ENCODE measurements at regions not wholly inside any gene's neighbourhood (a gene's known extent, or its start where the extent isn't known, plus 50 kb on each side); places are given as distances from the start of the nearest gene placed in this dataset.

- CTCF ChIA-PET: no interaction called here
- no peak overlapping the region for H3K4me3 Mint-ChIP-seq
- DNase-seq (no peak), ATAC-seq (replicated peaks in 1 of 4) (no peak)
- peaks cover 10 to 14% (median 14%) of the 10 kb centered on the region in 3 donors for H3K4me1 Mint-ChIP-seq
- no peaks in the 10 kb centered on the region for H3K27me3 Mint-ChIP-seq
- H3K4me3 ChIP-seq (ENCODE audit: control insufficient read depth in 1 of 2, extremely low read depth in 1 of 2, low read length in 1 of 2): no peak overlapping the region
- no peak overlapping the region for H3K27ac ChIP-seq (ENCODE audit: low read length)
- H3K27ac Mint-ChIP-seq: no peak overlapping the region
- no peaks in the 10 kb centered on the region for H3K36me3 ChIP-seq (ENCODE audit: control insufficient read depth in 2 of 2, extremely low read depth in 1 of 2, insufficient read depth in 1 of 2, low read length in 1 of 2)
- POLR2A ChIA-PET: interaction anchor here in 1 of 2 donors (0.6 kb wide), 1 partner anchor 1520 kb away, joined by 4 read pairs; no protein-coding TSS in a partner anchor
- H3K27me3 ChIP-seq (replicated peaks in 1 of 2; ENCODE audit: control insufficient read depth in 2 of 2, extremely low read depth in 1 of 2, insufficient read depth in 2 of 2, low read length in 1 of 2): no peaks in the 10 kb centered on the region
- no peaks in the 10 kb centered on the region for H3K9me3 Mint-ChIP-seq
- no peaks in the 10 kb centered on the region for H3K9me3 ChIP-seq
- no peaks in the 10 kb centered on the region for H3K36me3 Mint-ChIP-seq
- WGBS (ENCODE audit: insufficient coverage): no CpG with 5 or more reads among the region's 2 CpGs
- H3K4me1 ChIP-seq (ENCODE audit: control insufficient read depth in 1 of 2, extremely low read depth in 1 of 2, insufficient read depth in 2 of 2, low read length in 2 of 2): peaks cover 5 to 9% of the 10 kb centered on the region in 2 experiments
These were observed 539.8 kb downstream of the PTPRC start for GRCh38 chr1:199178646-199179045.

- no peaks in the 10 kb centered on the region for H3K4me1 Mint-ChIP-seq
- H3K27ac Mint-ChIP-seq: no peak overlapping the region
- Histone ChIP-seq H3K27me3 (replicated peaks in 1 of 2; ENCODE audit: control insufficient read depth in 2 of 2, extremely low read depth in 1 of 2, insufficient read depth in 2 of 2, low read length in 1 of 2) (no peaks in the 10 kb centered on the region), H3K9me3 (no peaks in the 10 kb centered on the region), H3K36me3 (ENCODE audit: control insufficient read depth in 2 of 2, extremely low read depth in 1 of 2, insufficient read depth in 1 of 2, low read length in 1 of 2) (no peaks in the 10 kb centered on the region), H3K27ac (ENCODE audit: low read length) (no peak overlapping the region), H3K4me1 (ENCODE audit: control insufficient read depth in 1 of 2, extremely low read depth in 1 of 2, insufficient read depth in 2 of 2, low read length in 2 of 2) (no peaks in the 10 kb centered on the region), H3K4me3 (ENCODE audit: control insufficient read depth in 1 of 2, extremely low read depth in 1 of 2, low read length in 1 of 2) (no peak overlapping the region)
- WGBS (ENCODE audit: insufficient coverage): no CpG with 5 or more reads among the region's 2 CpGs
- CTCF ChIA-PET: no interaction called here
- H3K36me3 Mint-ChIP-seq: no peaks in the 10 kb centered on the region
- DNase-seq (no peak), ATAC-seq (replicated peaks in 1 of 4) (no peak)
- H3K9me3 Mint-ChIP-seq: no peaks in the 10 kb centered on the region
- POLR2A ChIA-PET: interaction anchor here in 1 of 2 donors (0.5 to 0.8 kb wide), 2 partner anchors 8 to 97 kb away, joined by 3 to 4 read pairs; no protein-coding TSS in a partner anchor
- H3K4me3 Mint-ChIP-seq: no peak overlapping the region
- H3K27me3 Mint-ChIP-seq: no peaks in the 10 kb centered on the region
These were observed 543.5 kb downstream of the PTPRC start for GRCh38 chr1:199182186-199182843.

- no peak overlapping the region for H3K4me3 ChIP-seq (ENCODE audit: control insufficient read depth in 1 of 2, extremely low read depth in 1 of 2, low read length in 1 of 2)
- H3K27ac ChIP-seq (ENCODE audit: low read length): no peak overlapping the region
- Mint-ChIP-seq H3K27ac (no peak overlapping the region), H3K4me1 (no peaks in the 10 kb centered on the region), H3K27me3 (no peaks in the 10 kb centered on the region), H3K36me3 (no peaks in the 10 kb centered on the region), H3K4me3 (no peak overlapping the region), H3K9me3 (no peaks in the 10 kb centered on the region)
- no peaks in the 10 kb centered on the region for H3K36me3 ChIP-seq (ENCODE audit: control insufficient read depth in 2 of 2, extremely low read depth in 1 of 2, insufficient read depth in 1 of 2, low read length in 1 of 2)
- no peaks in the 10 kb centered on the region for H3K27me3 ChIP-seq (replicated peaks in 1 of 2; ENCODE audit: control insufficient read depth in 2 of 2, extremely low read depth in 1 of 2, insufficient read depth in 2 of 2, low read length in 1 of 2)
- no peaks in the 10 kb centered on the region for H3K9me3 ChIP-seq
- no peak for ATAC-seq (replicated peaks in 1 of 4)
- ChIA-PET CTCF (no interaction called here), POLR2A (no interaction called here)
- no peaks in the 10 kb centered on the region for H3K4me1 ChIP-seq (ENCODE audit: control insufficient read depth in 1 of 2, extremely low read depth in 1 of 2, insufficient read depth in 2 of 2, low read length in 2 of 2)
- WGBS (ENCODE audit: insufficient coverage): no CpG with 5 or more reads among the region's 4 CpGs
- DNase-seq: no peak
These were observed 545.3 kb downstream of the PTPRC start for GRCh38 chr1:199184180-199184579.

- Mint-ChIP-seq H3K36me3 (no peaks in the 10 kb centered on the region), H3K9me3 (no peaks in the 10 kb centered on the region), H3K27ac (no peak overlapping the region), H3K4me1 (no peaks in the 10 kb centered on the region), H3K27me3 (no peaks in the 10 kb centered on the region), H3K4me3 (no peak overlapping the region)
- Histone ChIP-seq H3K36me3 (ENCODE audit: control insufficient read depth in 2 of 2, extremely low read depth in 1 of 2, insufficient read depth in 1 of 2, low read length in 1 of 2) (no peaks in the 10 kb centered on the region), H3K4me3 (ENCODE audit: control insufficient read depth in 1 of 2, extremely low read depth in 1 of 2, low read length in 1 of 2) (no peak overlapping the region), H3K9me3 (no peaks in the 10 kb centered on the region), H3K27me3 (replicated peaks in 1 of 2; ENCODE audit: control insufficient read depth in 2 of 2, extremely low read depth in 1 of 2, insufficient read depth in 2 of 2, low read length in 1 of 2) (no peaks in the 10 kb centered on the region), H3K4me1 (ENCODE audit: control insufficient read depth in 1 of 2, extremely low read depth in 1 of 2, insufficient read depth in 2 of 2, low read length in 2 of 2) (no peaks in the 10 kb centered on the region), H3K27ac (ENCODE audit: low read length) (no peak overlapping the region)
- POLR2A ChIA-PET: no interaction called here
- CTCF ChIA-PET: no interaction called here
- 86% methylated on average over 2 of the region's 7 CpGs for WGBS (ENCODE audit: insufficient coverage)
- DNase-seq (no peak), ATAC-seq (replicated peaks in 1 of 4) (no peak)
These were observed 556.0 kb downstream of the PTPRC start for GRCh38 chr1:199194862-199195261.

- no peaks in the 10 kb centered on the region for H3K9me3 ChIP-seq
- ChIA-PET POLR2A (no interaction called here), CTCF (no interaction called here)
- no peak overlapping the region for H3K27ac Mint-ChIP-seq
- H3K27me3 ChIP-seq (replicated peaks in 1 of 2; ENCODE audit: control insufficient read depth in 2 of 2, extremely low read depth in 1 of 2, insufficient read depth in 2 of 2, low read length in 1 of 2): no peaks in the 10 kb centered on the region
- no peak overlapping the region for H3K27ac ChIP-seq (ENCODE audit: low read length)
- peaks cover 0 to 3% (median 3%) of the 10 kb centered on the region in 3 donors for H3K4me1 Mint-ChIP-seq
- no peaks in the 10 kb centered on the region for H3K36me3 ChIP-seq (ENCODE audit: control insufficient read depth in 2 of 2, extremely low read depth in 1 of 2, insufficient read depth in 1 of 2, low read length in 1 of 2)
- H3K4me3 Mint-ChIP-seq: no peak overlapping the region
- no peaks in the 10 kb centered on the region for H3K9me3 Mint-ChIP-seq
- H3K4me3 ChIP-seq (ENCODE audit: control insufficient read depth in 1 of 2, extremely low read depth in 1 of 2, low read length in 1 of 2): no peak overlapping the region
- DNase-seq (no peak), ATAC-seq (replicated peaks in 1 of 4) (no peak)
- no peaks in the 10 kb centered on the region for H3K27me3 Mint-ChIP-seq
- no peaks in the 10 kb centered on the region for H3K4me1 ChIP-seq (ENCODE audit: control insufficient read depth in 1 of 2, extremely low read depth in 1 of 2, insufficient read depth in 2 of 2, low read length in 2 of 2)
- no CpG with 5 or more reads among the region's 2 CpGs for WGBS (ENCODE audit: insufficient coverage)
- no peaks in the 10 kb centered on the region for H3K36me3 Mint-ChIP-seq
These were observed 558.9 kb downstream of the PTPRC start for GRCh38 chr1:199197695-199198094.

- Histone ChIP-seq H3K27ac (ENCODE audit: low read length) (no peak overlapping the region), H3K27me3 (replicated peaks in 1 of 2; ENCODE audit: control insufficient read depth in 2 of 2, extremely low read depth in 1 of 2, insufficient read depth in 2 of 2, low read length in 1 of 2) (no peaks in the 10 kb centered on the region), H3K4me1 (ENCODE audit: control insufficient read depth in 1 of 2, extremely low read depth in 1 of 2, insufficient read depth in 2 of 2, low read length in 2 of 2) (no peaks in the 10 kb centered on the region), H3K36me3 (ENCODE audit: control insufficient read depth in 2 of 2, extremely low read depth in 1 of 2, insufficient read depth in 1 of 2, low read length in 1 of 2) (no peaks in the 10 kb centered on the region), H3K9me3 (no peaks in the 10 kb centered on the region), H3K4me3 (ENCODE audit: control insufficient read depth in 1 of 2, extremely low read depth in 1 of 2, low read length in 1 of 2) (no peak overlapping the region)
- H3K4me3 Mint-ChIP-seq: no peak overlapping the region
- ATAC-seq (replicated peaks in 1 of 4): no peak
- H3K9me3 Mint-ChIP-seq: no peaks in the 10 kb centered on the region
- ChIA-PET CTCF (no interaction called here), POLR2A (no interaction called here)
- no peak for DNase-seq
- H3K4me1 Mint-ChIP-seq: peaks cover 0 to 4% (median 4%) of the 10 kb centered on the region in 3 donors
- WGBS (ENCODE audit: insufficient coverage): no CpG with 5 or more reads among the region's 3 CpGs
- no peaks in the 10 kb centered on the region for H3K27me3 Mint-ChIP-seq
- H3K36me3 Mint-ChIP-seq: no peaks in the 10 kb centered on the region
- H3K27ac Mint-ChIP-seq: no peak overlapping the region
These were observed 563.5 kb downstream of the PTPRC start for GRCh38 chr1:199202331-199202730.

- H3K4me1 ChIP-seq (ENCODE audit: control insufficient read depth in 1 of 2, extremely low read depth in 1 of 2, insufficient read depth in 2 of 2, low read length in 2 of 2): no peaks in the 10 kb centered on the region
- Mint-ChIP-seq H3K4me3 (no peak overlapping the region), H3K27ac (no peak overlapping the region), H3K9me3 (no peaks in the 10 kb centered on the region), H3K27me3 (no peaks in the 10 kb centered on the region), H3K4me1 (peaks cover 0 to 4% (median 4%) of the 10 kb centered on the region in 3 donors), H3K36me3 (no peaks in the 10 kb centered on the region)
- no peak overlapping the region for H3K27ac ChIP-seq (ENCODE audit: low read length)
- H3K4me3 ChIP-seq (ENCODE audit: control insufficient read depth in 1 of 2, extremely low read depth in 1 of 2, low read length in 1 of 2): no peak overlapping the region
- no CpG with 5 or more reads among the region's 3 CpGs for WGBS (ENCODE audit: insufficient coverage)
- CTCF ChIA-PET: interaction anchor here in 1 of 2 donors (0.5 kb wide), 1 partner anchor 33 kb away, joined by 3 read pairs; no protein-coding TSS in a partner anchor
- ATAC-seq (replicated peaks in 1 of 4) (no peak), DNase-seq (no peak)
- POLR2A ChIA-PET: no interaction called here
- H3K36me3 ChIP-seq (ENCODE audit: control insufficient read depth in 2 of 2, extremely low read depth in 1 of 2, insufficient read depth in 1 of 2, low read length in 1 of 2): no peaks in the 10 kb centered on the region
- H3K27me3 ChIP-seq (replicated peaks in 1 of 2; ENCODE audit: control insufficient read depth in 2 of 2, extremely low read depth in 1 of 2, insufficient read depth in 2 of 2, low read length in 1 of 2): no peaks in the 10 kb centered on the region
- no peaks in the 10 kb centered on the region for H3K9me3 ChIP-seq
These were observed 565.4 kb downstream of the PTPRC start for GRCh38 chr1:199204231-199204630.
